GM19463 (cell line): ENCODE measurements at regions not wholly inside any gene's neighbourhood (a gene's known extent, or its start where the extent isn't known, plus 50 kb on each side); places are given as distances from the start of the nearest gene placed in this dataset.
A peak's percentile ranks its signal among the peaks of the same experiment; 100 is the strongest.

Source experiments
- ATAC-seq: cut with Tn5 transposase; IDR thresholded peaks from one replicate; pipeline ENCODE4 v1.9.1; 2021; ENCODE audit warnings: mild to moderate bottlenecking, moderate library complexity; ENCODE audit not compliant: unreplicated experiment

GRCh38 chr7:32266932-32267475 is 196.8 kb upstream of the PDE1C start:
- ATAC-seq: no peak

DNA sequence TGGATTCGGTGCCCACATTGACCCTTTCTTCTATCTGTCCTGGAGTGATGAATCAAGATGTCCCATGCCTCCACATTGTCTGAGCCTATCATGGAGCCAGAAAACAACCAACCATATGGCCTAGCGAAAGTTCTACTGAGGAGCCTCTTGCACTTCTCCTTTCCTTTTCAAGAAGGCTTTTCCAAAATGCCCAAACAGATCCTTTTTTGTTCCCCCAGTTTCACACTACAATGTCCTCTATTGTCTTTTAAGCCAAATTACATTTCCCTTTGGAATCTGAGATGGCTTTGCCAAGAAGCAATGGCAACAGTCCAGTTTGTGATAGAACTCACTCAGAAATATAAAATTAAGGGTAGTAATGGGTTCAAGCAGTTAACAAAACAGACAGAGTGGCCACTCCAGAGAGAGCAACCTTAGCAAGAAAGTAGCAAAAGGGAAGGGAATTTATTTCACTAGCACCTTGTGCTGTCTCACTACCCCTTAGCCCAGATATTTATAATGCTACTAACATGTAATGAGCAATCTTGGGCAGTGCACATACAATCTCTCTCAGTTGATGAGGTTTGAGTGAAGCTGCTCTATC is 194.6 kb upstream of the PDE1C start:
- ATAC-seq: no peak

GRCh38 chr7:32263611-32264010 is 193.4 kb upstream of the PDE1C start:
- ATAC-seq: no peak

GRCh38 chr7:32262315-32262714 is 192.1 kb upstream of the PDE1C start:
- ATAC-seq: no peak

DNA sequence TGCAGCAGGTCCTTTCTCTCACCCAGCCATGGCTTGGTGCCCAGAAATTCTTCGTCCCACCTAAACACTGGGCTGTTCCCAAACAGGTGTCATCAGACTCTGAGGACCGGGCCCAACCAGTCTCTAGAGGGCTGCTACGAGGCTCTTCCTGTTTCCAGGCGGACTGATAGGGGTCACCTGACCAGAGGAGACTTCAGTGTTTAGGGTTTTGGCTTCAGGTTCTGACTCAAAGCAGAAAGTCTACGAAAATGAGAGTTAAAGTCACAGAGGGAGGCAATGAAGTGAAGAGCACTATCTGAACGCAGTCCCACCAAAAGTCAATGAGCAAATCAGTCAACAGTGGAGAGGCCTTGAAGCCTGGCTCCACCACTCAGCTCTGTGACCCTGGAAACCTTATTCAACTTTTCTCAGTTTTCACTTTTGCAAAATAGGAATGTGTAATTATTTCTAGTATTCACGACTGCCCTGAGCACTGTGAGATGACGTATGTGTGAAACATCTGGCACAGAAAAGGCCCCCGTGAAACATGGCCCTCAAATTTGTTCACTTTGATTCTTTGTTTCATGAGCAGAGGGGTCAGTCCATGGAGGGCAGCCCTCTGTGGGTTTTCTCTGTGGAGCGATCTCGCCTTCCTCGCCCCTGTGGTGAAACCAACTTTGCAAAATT is 189.9 kb upstream of the PDE1C start:
- peak; percentile 87 for ATAC-seq

- no peak for ATAC-seq
These were observed 188.1 kb upstream of the PDE1C start for GRCh38 chr7:32258265-32258664.

DNA sequence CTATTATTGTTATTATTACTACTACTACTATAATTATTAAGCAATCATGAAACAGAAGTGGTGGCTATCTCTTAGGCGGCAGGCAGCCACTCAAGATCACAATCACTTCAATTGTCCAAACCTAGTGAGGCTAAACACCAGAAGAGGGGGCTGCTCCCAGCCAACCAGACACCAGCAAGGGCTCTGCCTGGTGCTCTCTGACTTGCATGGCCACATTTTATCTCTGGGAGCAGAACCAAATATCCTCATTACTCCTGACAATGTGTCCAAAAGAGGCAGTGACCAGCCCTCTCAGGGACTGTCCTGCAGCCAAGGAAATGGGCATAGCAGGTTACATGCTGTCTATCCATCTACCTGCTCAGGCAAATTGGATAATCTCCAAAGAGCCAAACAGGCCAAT is 187.4 kb upstream of the PDE1C start:
- ATAC-seq: no peak

DNA sequence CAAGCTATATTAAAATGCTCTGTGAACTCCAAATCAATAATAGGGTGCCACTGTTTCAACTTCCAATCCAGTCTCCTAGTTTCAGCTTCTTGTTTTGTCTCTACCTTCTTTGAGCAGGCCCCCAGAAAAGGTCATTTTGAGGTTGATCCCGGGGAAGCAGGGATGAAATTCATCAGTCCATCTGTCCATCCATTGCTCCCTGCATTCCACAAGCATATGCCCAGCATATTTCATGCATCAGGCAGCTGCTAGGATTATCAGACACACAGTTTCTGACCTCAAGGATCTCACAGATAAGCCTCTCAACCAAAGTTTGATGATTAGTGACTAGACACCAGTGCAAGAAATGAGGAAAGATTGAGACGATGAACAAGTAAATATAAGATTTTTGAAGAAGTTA is 186.6 kb upstream of the PDE1C start:
- no peak for ATAC-seq

DNA sequence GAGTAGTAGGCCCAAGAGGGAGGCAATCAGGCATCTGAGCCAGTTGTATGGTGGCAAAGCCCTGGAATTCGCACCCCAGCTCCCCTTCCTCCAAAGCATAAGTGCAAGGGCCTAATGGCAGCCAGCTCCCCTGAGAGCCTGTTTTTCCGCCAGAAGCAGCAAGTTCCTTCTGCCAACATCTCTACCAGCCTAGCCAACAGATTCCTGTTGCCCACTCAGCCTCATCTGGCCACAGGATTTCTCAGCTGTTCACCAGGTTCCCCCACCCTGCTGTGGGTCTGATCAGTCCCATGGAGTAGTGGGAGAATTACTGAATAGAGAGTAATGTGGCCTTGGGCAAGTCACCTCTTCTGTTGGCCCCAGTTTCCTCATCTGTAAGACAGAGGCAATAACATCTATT is 186.2 kb upstream of the PDE1C start:
- ATAC-seq: no peak

DNA sequence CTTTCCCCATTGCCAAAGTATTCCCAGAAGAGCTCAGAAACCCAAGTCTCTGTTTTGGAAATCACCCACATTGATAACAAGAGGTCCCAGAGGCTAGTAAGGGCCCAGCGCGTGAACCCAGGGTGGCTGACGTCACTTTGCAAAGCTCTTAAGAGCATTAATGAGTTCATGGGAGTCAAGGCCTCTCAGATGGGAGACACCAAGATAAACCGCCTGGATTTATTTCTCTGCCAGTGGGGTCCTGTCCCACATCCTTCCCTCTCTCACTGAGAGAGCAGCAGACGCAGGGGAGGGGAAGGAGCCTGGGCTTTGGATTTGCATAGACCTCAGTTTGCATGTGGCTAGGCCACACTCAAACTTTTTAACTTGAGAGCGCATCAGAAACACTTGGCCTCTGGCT is 184.8 kb upstream of the PDE1C start:
- peak; percentile 37 for ATAC-seq

GRCh38 chr7:32253299-32253698 is 183.1 kb upstream of the PDE1C start:
- no peak for ATAC-seq

DNA sequence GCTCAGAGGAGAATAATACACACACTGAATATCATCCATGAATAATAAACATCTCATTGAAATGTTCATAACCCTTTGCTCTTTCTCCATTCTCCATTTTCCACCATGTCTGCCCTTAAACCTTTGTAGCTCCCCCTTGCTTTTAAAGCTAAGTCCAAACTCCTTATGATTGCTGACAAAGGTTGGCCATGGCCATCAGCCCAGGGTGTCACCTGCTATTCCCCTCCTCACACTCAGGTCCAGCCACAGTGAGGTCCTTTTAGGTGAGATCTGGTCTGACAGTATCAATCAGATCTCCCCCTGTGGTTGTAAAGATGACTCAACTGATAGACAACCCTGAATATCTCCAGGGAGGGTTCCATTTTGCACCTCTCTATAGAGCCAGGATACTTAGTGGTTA is 181.5 kb upstream of the PDE1C start:
- no peak for ATAC-seq

DNA sequence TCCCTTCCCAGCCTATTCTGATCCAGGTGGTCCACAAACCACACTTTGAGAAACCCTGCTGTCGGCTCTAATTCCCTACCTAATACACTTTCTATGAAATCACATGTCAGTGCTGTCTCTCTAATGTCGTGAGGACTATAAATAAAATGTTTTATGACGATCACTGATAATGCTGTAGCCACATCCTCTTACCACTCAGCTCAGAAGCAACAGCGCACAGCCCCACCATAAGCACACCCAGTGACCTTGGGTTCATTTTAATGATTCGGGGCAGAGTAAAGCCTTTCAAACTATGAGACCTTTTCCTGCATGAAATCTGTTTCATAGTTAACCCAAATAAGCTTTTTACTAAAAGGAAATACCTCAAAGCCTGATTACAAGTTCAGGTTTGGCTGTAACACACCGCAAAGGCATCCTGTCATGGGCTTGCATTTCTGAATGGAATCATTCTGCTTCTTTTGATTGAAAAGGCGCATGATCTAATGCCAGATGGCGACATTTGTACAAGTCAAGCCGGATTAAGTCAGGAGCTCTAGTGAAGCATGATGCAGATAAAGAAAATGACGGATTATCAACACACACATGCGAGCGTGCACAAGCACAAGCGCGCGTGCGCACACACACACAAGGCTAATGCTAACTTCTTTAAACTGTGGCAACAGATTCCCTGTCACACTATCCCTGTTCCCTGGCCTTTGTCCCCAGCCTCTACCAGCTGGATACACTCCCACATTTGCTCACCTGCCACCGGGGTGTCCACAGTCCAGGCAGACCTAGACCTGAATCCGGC is 180.5 kb upstream of the PDE1C start:
- ATAC-seq: no peak

GRCh38 chr7:32250003-32250402 is 179.8 kb upstream of the PDE1C start:
- no peak for ATAC-seq

DNA sequence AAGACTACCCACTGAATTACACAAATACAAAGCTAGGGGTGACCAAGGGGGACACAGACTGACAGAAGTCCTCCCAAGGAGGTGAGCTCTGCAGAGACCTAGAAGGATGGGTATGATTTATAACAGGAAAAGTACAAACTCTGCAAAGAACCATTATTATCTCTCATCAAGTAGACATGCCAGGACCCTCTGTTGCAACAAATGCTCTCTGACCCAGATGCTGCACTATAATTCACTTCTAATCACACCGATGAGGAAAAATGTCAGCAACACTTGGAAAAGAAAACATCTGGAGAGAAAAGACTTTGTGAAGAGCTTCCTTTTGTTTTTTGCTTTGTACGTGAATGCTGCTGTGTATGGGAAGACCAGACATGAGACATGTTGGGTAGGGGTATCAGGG is 178.3 kb upstream of the PDE1C start:
- ATAC-seq: no peak

DNA sequence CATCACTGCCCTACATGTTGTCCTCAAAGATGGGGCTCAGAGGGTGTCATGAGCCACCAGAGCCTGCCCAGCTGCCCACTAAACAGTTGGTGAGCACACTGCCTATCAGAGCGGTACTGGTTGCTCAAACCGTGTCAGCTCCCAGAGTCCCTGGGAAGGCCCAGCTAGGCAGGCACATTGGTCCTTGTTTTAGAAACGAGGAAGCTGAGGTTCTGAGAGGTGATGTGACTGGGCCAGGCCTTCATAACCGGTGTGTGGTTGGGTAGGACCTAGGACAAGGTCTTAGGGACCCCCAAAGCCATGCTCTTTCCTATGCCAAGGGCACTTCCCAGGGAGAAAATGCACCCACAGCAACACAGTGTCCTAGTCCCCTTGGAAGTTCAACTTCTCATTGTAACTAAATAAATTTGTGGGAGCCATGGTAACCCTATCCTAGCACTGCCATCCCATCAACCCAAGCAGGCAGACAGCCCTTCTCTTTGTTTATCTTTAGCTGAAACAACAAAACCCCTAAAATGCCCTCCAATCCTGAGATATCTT is 174.7 kb upstream of the PDE1C start:
- no peak for ATAC-seq

- ATAC-seq: no peak
These were observed 173.6 kb upstream of the PDE1C start for GRCh38 chr7:32243687-32244290.

DNA sequence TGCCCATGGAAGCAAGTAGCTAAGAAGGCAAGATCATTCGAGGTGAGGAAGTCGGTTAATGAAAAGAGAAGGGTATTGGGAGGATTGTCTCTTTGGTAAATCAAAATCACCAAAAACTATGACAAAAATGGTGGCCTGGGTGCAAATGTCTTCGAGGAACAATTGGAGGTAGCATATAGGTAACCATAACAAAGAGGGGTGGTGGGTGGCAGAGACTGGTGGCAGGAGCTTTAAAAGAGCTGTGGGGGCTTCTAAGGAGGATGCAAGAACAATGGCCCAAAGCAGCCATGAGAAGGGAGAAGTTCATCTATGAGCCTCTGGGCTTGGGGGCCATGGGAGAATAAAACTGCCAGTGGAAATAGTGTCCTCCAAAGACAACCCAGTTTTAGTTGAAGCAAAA is 172.2 kb upstream of the PDE1C start:
- ATAC-seq: no peak

GRCh38 chr7:32241636-32242035 is 171.4 kb upstream of the PDE1C start:
- ATAC-seq: no peak

GRCh38 chr7:32239764-32240163 is 169.6 kb upstream of the PDE1C start:
- ATAC-seq: no peak

DNA sequence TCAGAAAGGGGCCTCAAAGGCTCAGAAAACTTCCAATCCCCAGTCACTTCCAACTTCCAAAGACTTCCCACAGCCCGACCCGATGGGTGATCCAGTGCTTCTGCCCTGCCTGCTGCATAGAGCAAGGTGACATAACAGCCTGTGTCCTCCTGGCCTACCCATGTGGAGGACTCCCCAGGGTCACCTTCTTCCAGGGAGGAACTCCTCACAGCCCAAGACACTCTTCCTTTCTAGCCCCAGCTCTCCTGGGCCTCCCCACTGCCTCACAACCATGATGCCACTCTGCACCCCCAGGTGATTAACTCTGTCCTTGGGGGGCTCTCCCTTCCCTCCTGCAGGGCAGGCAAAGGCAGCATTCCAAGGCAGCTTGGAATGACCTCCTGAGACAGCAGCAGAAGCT is 158.4 kb upstream of the PDE1C start:
- ATAC-seq: no peak
